ENCODE measurements at regions not wholly inside any gene's neighbourhood (a gene's known extent, or its start where the extent isn't known, plus 50 kb on each side); places are given as distances from the start of the nearest gene placed in this dataset.

DNA sequence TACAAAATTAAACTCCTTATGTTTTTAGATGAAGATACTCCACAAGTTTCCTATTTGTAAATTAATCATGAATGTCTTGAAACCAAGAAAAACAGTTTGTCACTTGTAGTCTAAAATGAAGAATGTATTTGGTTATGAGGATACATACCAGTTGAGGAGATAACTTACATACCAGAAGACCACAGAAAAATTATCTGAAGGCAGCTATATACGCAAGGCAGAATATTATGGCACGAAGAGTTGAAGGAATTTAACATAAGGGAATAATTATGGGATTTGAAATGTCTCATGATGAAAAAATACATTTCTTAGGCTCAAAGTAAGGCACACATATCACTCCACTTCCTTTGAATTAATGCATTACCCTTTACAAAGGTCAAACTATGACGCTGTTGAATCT, 73.3 kb downstream of the IFI44 start:
- no peak for DNase-seq (ENCODE audit: extremely low spot score)
- ChIA-PET POLR2A (no interaction called here), CTCF (interaction anchor here (1.2 to 2.1 kb wide), 2 partner anchors 10 to 14 kb away, joined by 3 to 6 read pairs; no protein-coding TSS in a partner anchor)
- TF ChIP-seq, protein P1, sequence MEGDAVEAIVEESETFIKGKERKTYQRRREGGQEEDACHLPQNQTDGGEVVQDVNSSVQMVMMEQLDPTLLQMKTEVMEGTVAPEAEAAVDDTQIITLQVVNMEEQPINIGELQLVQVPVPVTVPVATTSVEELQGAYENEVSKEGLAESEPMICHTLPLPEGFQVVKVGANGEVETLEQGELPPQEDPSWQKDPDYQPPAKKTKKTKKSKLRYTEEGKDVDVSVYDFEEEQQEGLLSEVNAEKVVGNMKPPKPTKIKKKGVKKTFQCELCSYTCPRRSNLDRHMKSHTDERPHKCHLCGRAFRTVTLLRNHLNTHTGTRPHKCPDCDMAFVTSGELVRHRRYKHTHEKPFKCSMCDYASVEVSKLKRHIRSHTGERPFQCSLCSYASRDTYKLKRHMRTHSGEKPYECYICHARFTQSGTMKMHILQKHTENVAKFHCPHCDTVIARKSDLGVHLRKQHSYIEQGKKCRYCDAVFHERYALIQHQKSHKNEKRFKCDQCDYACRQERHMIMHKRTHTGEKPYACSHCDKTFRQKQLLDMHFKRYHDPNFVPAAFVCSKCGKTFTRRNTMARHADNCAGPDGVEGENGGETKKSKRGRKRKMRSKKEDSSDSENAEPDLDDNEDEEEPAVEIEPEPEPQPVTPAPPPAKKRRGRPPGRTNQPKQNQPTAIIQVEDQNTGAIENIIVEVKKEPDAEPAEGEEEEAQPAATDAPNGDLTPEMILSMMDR (IDR thresholded peaks at IDR 0.05; ENCODE audit: control extremely low read depth, extremely low read depth, low read depth, missing control alignments) = no peak

DNA sequence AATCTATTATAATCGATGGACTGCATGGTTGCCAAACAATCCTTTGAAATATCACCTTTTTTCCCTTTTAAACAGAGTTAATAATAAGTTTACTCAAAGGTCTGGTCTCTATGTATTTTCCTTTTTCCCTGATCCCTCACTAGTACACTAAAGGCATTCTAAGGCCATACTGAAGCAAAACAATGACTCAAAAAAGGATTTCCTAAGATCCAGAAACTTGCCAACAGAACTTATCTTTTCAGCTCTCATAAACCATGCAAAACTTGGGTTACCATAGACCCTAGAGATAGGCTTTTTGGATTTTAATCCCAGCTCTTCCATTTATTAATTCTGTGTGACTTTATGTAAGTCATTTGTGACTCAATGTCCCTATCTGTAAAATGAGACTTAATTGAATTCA, 77.1 kb downstream of the IFI44 start:
- CTCF ChIA-PET = interaction anchor here (0.8 to 1.8 kb wide), 3 partner anchors 9 to 21 kb away, joined by 3 to 5 read pairs (median 4); no protein-coding TSS in a partner anchor
- DNase-seq (ENCODE audit: extremely low spot score) = no peak
- TF ChIP-seq, protein P1 (IDR thresholded peaks at IDR 0.05; ENCODE audit: control extremely low read depth, extremely low read depth, low read depth, missing control alignments) = no peak
- POLR2A ChIA-PET = no interaction called here

DNA sequence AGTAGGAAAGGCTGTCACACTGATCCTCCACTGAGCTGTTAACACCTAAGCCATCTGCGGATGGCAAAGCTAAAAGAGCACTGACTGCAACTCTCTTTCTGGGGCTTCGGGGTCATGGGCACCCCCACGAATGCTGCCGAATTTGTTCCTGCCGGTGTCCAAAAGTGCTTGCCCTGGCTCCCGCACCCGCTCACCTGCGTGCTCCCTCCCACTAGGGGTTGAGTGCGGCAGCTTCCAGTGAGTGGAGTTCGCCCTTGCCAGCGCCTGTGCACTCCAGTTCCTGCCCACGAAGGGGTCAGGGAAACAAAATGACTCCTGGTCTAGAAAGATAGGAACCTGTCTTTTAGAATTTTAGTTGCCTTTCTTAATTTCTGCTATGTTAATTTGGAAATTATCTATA, 78.7 kb downstream of the IFI44 start:
- TF ChIP-seq, protein P1 (IDR thresholded peaks at IDR 0.05; ENCODE audit: control extremely low read depth, extremely low read depth, low read depth, missing control alignments) = no peak
- POLR2A ChIA-PET = no interaction called here
- CTCF ChIA-PET = no interaction called here
- no peak for DNase-seq (ENCODE audit: extremely low spot score)

DNA sequence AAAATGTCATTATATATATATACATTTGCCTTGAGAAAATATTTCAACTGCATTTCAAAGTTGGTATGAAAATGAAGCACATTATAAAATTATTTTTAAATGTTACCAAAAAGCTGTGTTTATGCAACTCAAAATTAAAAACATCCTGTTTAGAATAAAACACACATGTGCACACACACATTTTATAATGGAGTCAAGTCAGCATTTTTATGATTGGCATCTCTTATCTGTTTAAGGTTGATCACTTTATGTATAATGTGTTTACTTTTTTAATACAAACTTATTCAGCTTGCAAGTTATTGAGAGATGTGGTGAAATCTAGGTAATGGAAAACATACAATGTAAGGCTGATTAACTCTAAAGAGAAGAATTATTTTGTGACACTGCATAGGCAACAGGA, 80.4 kb downstream of the IFI44 start:
- DNase-seq (ENCODE audit: extremely low spot score) = no peak
- TF ChIP-seq, protein P1 (IDR thresholded peaks at IDR 0.05; ENCODE audit: control extremely low read depth, extremely low read depth, low read depth, missing control alignments) = no peak
- POLR2A ChIA-PET = no interaction called here
- CTCF ChIA-PET = no interaction called here

DNA sequence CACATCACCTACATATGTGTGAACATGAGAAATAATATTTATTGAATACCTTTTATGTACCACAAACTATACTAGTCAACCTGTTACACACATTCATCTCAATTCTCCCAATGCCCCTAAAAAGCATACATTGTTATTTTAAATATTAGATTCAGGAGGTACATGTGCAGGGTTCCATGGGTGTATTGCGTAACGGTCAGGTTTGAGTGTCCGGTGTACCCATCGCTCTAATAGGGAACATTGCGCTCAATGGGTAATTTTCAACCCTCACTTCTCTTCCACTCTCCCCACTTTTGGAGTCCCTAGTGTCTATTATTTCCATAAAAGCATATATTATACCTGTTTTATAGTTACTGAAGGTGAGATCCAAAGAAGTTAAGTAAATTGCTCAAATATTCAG, 82.0 kb downstream of the IFI44 start:
- no peak for DNase-seq (ENCODE audit: extremely low spot score)
- POLR2A ChIA-PET = no interaction called here
- TF ChIP-seq, protein P1 (IDR thresholded peaks at IDR 0.05; ENCODE audit: control extremely low read depth, extremely low read depth, low read depth, missing control alignments) = no peak
- CTCF ChIA-PET = no interaction called here

DNA sequence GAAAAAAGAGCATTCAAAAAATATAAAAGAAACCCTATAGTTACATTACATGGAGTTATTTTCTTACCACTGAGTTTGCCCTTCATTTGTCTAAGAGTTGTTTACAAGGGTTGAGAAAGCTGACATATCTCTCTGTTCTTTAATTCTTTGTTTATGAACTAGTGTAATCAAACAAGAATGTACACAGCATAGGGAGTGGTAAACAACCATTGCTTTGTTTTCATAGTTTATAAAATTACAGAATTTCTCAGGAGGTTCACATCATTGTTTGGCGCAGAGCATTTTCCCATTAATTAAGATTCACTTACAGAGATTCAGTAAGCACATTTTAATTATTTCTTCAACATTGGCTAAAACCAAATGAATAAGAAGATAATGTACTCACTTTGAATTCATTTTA, 87.6 kb downstream of the IFI44 start:
- CTCF ChIA-PET = no interaction called here
- DNase-seq (ENCODE audit: extremely low spot score) = no peak
- TF ChIP-seq, protein P1 (IDR thresholded peaks at IDR 0.05; ENCODE audit: control extremely low read depth, extremely low read depth, low read depth, missing control alignments) = no peak
- POLR2A ChIA-PET = no interaction called here

DNA sequence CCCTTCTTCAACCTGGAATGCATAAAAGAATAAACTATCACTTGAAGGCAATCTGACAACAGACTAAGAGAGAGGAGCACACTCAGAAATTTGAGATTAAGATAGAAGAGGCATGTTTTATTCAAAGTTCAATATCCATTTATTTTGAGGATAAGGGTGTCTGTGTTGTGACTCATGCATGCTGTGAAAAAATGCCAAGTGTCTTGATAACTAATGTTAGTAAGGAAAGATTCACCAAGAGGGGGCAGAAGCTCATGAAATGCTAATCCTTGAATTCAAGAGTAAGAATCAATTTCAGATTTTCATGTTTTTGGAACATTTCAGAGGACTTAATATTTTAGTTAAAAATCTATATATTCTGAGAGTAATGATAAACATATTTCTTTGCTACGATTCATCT, 94.0 kb downstream of the IFI44 start:
- DNase-seq (ENCODE audit: extremely low spot score) = no peak
- CTCF ChIA-PET = interaction anchor here (1.0 to 2.3 kb wide), 2 partner anchors 10 to 13 kb away, joined by 3 to 5 read pairs; no protein-coding TSS in a partner anchor
- POLR2A ChIA-PET = no interaction called here
- TF ChIP-seq, protein P1 (IDR thresholded peaks at IDR 0.05; ENCODE audit: control extremely low read depth, extremely low read depth, low read depth, missing control alignments) = no peak

Data from GM10248 (cell line).